ENCODE measurements at regions not wholly inside any gene's neighbourhood (a gene's known extent, or its start where the extent isn't known, plus 50 kb on each side); places are given as distances from the start of the nearest gene placed in this dataset.

GRCh38 chr17:79281803-79282202 lies 207.2 kb downstream of the ENGASE start:
- H3K36me3 ChIP-seq (ENCODE audit: control insufficient read depth in 2 of 2, insufficient read depth in 2 of 2, low read length in 2 of 2): no peaks in the 10 kb centered on the region
- H3K27ac ChIP-seq (ENCODE audit: low read depth in 2 of 2, low read length in 2 of 2): no peak overlapping the region
- H3K27me3 ChIP-seq (ENCODE audit: control insufficient read depth in 2 of 2, insufficient read depth in 2 of 2, low read length in 2 of 2): no peaks in the 10 kb centered on the region
- H3K4me1 ChIP-seq (ENCODE audit: control insufficient read depth in 2 of 2, insufficient read depth in 2 of 2, low read length in 2 of 2): no peaks in the 10 kb centered on the region
- no peak overlapping the region for H3K4me3 ChIP-seq (ENCODE audit: low read length in 2 of 2)
- H3K9me3 ChIP-seq (ENCODE audit: control insufficient read depth in 2 of 2, low read length in 2 of 2): no peaks in the 10 kb centered on the region
- no peak overlapping the region for H3K9ac ChIP-seq (ENCODE audit: low read depth in 1 of 2, low read length in 2 of 2)

DNA sequence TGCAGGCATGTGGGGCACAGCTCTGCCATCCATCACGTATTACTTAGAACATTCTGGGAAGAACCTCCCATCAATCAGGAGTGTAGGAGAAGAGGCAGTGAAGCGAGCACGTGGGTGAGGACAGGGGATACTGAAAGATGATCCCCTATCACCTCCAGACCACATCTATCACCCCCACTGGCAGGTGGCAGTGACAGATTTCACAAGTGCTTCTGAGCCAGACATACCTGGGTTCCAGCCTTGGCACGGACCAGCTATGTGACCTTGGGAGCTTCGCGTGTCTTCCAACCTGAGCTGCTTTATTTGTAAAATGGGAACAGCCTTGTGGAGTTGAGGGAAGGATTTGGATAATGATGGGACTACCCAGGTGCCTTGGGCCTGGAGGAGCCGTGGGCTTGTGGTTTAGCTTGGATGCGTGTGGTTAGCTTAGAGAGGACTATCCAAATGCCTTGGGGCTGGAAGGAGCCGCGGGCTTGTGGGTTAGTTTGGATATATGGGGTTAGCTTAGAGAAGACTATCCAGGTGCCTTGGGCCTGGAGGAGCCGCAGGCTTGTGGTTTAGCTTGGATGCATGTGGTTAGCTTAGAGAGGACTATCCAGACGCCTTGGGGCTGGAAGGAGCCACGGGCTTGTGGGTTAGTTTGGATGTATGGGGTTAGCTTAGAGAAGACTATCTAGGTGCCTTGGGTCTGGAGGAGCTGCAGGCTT lies 206.4 kb downstream of the ENGASE start:
- Histone ChIP-seq H3K4me1 (ENCODE audit: control insufficient read depth in 2 of 2, insufficient read depth in 2 of 2, low read length in 2 of 2) (no peaks in the 10 kb centered on the region), H3K9ac (ENCODE audit: low read depth in 1 of 2, low read length in 2 of 2) (no peak overlapping the region), H3K27me3 (ENCODE audit: control insufficient read depth in 2 of 2, insufficient read depth in 2 of 2, low read length in 2 of 2) (no peaks in the 10 kb centered on the region), H3K4me3 (ENCODE audit: low read length in 2 of 2) (no peak overlapping the region), H3K27ac (ENCODE audit: low read depth in 2 of 2, low read length in 2 of 2) (no peak overlapping the region), H3K9me3 (ENCODE audit: control insufficient read depth in 2 of 2, low read length in 2 of 2) (no peaks in the 10 kb centered on the region), H3K36me3 (ENCODE audit: control insufficient read depth in 2 of 2, insufficient read depth in 2 of 2, low read length in 2 of 2) (no peaks in the 10 kb centered on the region)

DNA sequence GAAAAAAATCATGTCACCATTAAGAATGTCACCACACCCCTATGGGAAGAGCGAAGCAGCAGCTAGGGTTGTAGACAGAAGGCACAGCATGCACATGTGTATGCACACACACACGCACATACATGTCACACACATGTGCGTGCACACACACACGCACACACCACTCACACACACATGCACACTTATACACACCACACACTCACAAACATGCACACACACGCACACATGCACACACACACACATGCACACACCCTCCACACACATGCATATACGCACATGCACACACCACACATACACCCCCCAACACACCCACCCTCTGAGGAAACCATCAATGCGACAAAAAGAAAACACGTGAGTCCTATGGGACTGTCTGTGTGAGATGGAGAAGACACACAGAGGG lies 205.4 kb downstream of the ENGASE start:
- Histone ChIP-seq H3K27me3 (ENCODE audit: control insufficient read depth in 2 of 2, insufficient read depth in 2 of 2, low read length in 2 of 2) (no peaks in the 10 kb centered on the region), H3K4me3 (ENCODE audit: low read length in 2 of 2) (no peak overlapping the region), H3K9ac (ENCODE audit: low read depth in 1 of 2, low read length in 2 of 2) (no peak overlapping the region), H3K27ac (ENCODE audit: low read depth in 2 of 2, low read length in 2 of 2) (no peak overlapping the region), H3K4me1 (ENCODE audit: control insufficient read depth in 2 of 2, insufficient read depth in 2 of 2, low read length in 2 of 2) (no peaks in the 10 kb centered on the region), H3K9me3 (ENCODE audit: control insufficient read depth in 2 of 2, low read length in 2 of 2) (no peaks in the 10 kb centered on the region), H3K36me3 (ENCODE audit: control insufficient read depth in 2 of 2, insufficient read depth in 2 of 2, low read length in 2 of 2) (no peaks in the 10 kb centered on the region)

GRCh38 chr17:79279320-79279719 lies 204.7 kb downstream of the ENGASE start:
- Histone ChIP-seq H3K27me3 (ENCODE audit: control insufficient read depth in 2 of 2, insufficient read depth in 2 of 2, low read length in 2 of 2) (no peaks in the 10 kb centered on the region), H3K36me3 (ENCODE audit: control insufficient read depth in 2 of 2, insufficient read depth in 2 of 2, low read length in 2 of 2) (no peaks in the 10 kb centered on the region)

DNA sequence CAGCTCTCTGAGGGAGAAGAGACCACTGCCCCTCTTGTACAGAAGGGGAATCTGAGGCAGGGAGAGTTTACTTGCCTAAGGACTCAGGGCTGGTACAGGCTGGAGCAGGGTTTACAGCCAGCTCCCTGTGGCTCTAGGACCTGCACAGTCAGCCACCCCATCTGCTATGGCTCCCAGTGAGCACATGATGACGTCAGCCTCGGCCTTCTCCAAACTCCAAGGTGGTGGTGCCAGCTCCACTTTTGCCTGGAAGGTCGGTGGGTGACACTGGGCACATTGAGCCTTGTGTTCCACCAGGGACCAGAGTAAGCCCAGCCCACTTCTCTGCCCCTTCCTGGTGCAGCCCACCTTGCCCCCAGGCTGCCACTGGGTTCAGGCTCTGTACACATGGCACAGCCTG lies 202.2 kb downstream of the ENGASE start:
- Histone ChIP-seq H3K36me3 (ENCODE audit: control insufficient read depth in 2 of 2, insufficient read depth in 2 of 2, low read length in 2 of 2) (no peaks in the 10 kb centered on the region), H3K9me3 (ENCODE audit: control insufficient read depth in 2 of 2, low read length in 2 of 2) (no peaks in the 10 kb centered on the region), H3K27me3 (ENCODE audit: control insufficient read depth in 2 of 2, insufficient read depth in 2 of 2, low read length in 2 of 2) (no peaks in the 10 kb centered on the region), H3K4me3 (ENCODE audit: low read length in 2 of 2) (no peak overlapping the region), H3K9ac (ENCODE audit: low read depth in 1 of 2, low read length in 2 of 2) (no peak overlapping the region), H3K4me1 (ENCODE audit: control insufficient read depth in 2 of 2, insufficient read depth in 2 of 2, low read length in 2 of 2) (no peaks in the 10 kb centered on the region), H3K27ac (ENCODE audit: low read depth in 2 of 2, low read length in 2 of 2) (no peak overlapping the region)

More at GRCh38 chr17:79279320-79279719, 204.7 kb downstream of the ENGASE start:
- Histone ChIP-seq H3K27ac (ENCODE audit: low read depth in 2 of 2, low read length in 2 of 2) (no peak overlapping the region), H3K4me1 (ENCODE audit: control insufficient read depth in 2 of 2, insufficient read depth in 2 of 2, low read length in 2 of 2) (no peaks in the 10 kb centered on the region), H3K9me3 (ENCODE audit: control insufficient read depth in 2 of 2, low read length in 2 of 2) (no peaks in the 10 kb centered on the region), H3K4me3 (ENCODE audit: low read length in 2 of 2) (no peak overlapping the region), H3K9ac (ENCODE audit: low read depth in 1 of 2, low read length in 2 of 2) (no peak overlapping the region)

- H3K9me3 ChIP-seq (ENCODE audit: control insufficient read depth in 2 of 2, low read length in 2 of 2): no peaks in the 10 kb centered on the region
- H3K9ac ChIP-seq (ENCODE audit: low read depth in 1 of 2, low read length in 2 of 2): no peak overlapping the region
- H3K4me1 ChIP-seq (ENCODE audit: control insufficient read depth in 2 of 2, insufficient read depth in 2 of 2, low read length in 2 of 2): no peaks in the 10 kb centered on the region
- peaks cover 0 to 6% of the 10 kb centered on the region in 2 donors for H3K27me3 ChIP-seq (ENCODE audit: control insufficient read depth in 2 of 2, insufficient read depth in 2 of 2, low read length in 2 of 2)
- H3K36me3 ChIP-seq (ENCODE audit: control insufficient read depth in 2 of 2, insufficient read depth in 2 of 2, low read length in 2 of 2): no peaks in the 10 kb centered on the region
- H3K4me3 ChIP-seq (ENCODE audit: low read length in 2 of 2): no peak overlapping the region
- H3K27ac ChIP-seq (ENCODE audit: low read depth in 2 of 2, low read length in 2 of 2): no peak overlapping the region
These were observed 199.0 kb downstream of the ENGASE start for GRCh38 chr17:79273660-79274059.

- Histone ChIP-seq H3K9ac (ENCODE audit: low read depth in 1 of 2, low read length in 2 of 2) (no peak overlapping the region), H3K4me3 (ENCODE audit: low read length in 2 of 2) (no peak overlapping the region), H3K36me3 (ENCODE audit: control insufficient read depth in 2 of 2, insufficient read depth in 2 of 2, low read length in 2 of 2) (no peaks in the 10 kb centered on the region), H3K27ac (ENCODE audit: low read depth in 2 of 2, low read length in 2 of 2) (no peak overlapping the region), H3K27me3 (ENCODE audit: control insufficient read depth in 2 of 2, insufficient read depth in 2 of 2, low read length in 2 of 2) (peaks cover 0 to 9% of the 10 kb centered on the region in 2 donors), H3K4me1 (ENCODE audit: control insufficient read depth in 2 of 2, insufficient read depth in 2 of 2, low read length in 2 of 2) (no peaks in the 10 kb centered on the region), H3K9me3 (ENCODE audit: control insufficient read depth in 2 of 2, low read length in 2 of 2) (no peaks in the 10 kb centered on the region)
These were observed 198.1 kb downstream of the ENGASE start for GRCh38 chr17:79272666-79273219.

- Histone ChIP-seq H3K27me3 (ENCODE audit: control insufficient read depth in 2 of 2, insufficient read depth in 2 of 2, low read length in 2 of 2) (peaks cover 0 to 9% of the 10 kb centered on the region in 2 donors), H3K36me3 (ENCODE audit: control insufficient read depth in 2 of 2, insufficient read depth in 2 of 2, low read length in 2 of 2) (no peaks in the 10 kb centered on the region)
These were observed 197.6 kb downstream of the ENGASE start for GRCh38 chr17:79272220-79272619.

GRCh38 chr17:79269620-79270019 lies 195.0 kb downstream of the ENGASE start:
- H3K9me3 ChIP-seq (ENCODE audit: control insufficient read depth in 2 of 2, low read length in 2 of 2): no peaks in the 10 kb centered on the region
- H3K4me3 ChIP-seq (ENCODE audit: low read length in 2 of 2): no peak overlapping the region
- H3K9ac ChIP-seq (ENCODE audit: low read depth in 1 of 2, low read length in 2 of 2): no peak overlapping the region
- no peak overlapping the region for H3K27ac ChIP-seq (ENCODE audit: low read depth in 2 of 2, low read length in 2 of 2)
- no peaks in the 10 kb centered on the region for H3K4me1 ChIP-seq (ENCODE audit: control insufficient read depth in 2 of 2, insufficient read depth in 2 of 2, low read length in 2 of 2)
- H3K36me3 ChIP-seq (ENCODE audit: control insufficient read depth in 2 of 2, insufficient read depth in 2 of 2, low read length in 2 of 2): no peaks in the 10 kb centered on the region
- peaks cover 0 to 9% of the 10 kb centered on the region in 2 donors for H3K27me3 ChIP-seq (ENCODE audit: control insufficient read depth in 2 of 2, insufficient read depth in 2 of 2, low read length in 2 of 2)

More at GRCh38 chr17:79272220-79272619, 197.6 kb downstream of the ENGASE start:
- Histone ChIP-seq H3K4me1 (ENCODE audit: control insufficient read depth in 2 of 2, insufficient read depth in 2 of 2, low read length in 2 of 2) (no peaks in the 10 kb centered on the region), H3K9me3 (ENCODE audit: control insufficient read depth in 2 of 2, low read length in 2 of 2) (no peaks in the 10 kb centered on the region), H3K4me3 (ENCODE audit: low read length in 2 of 2) (no peak overlapping the region), H3K27ac (ENCODE audit: low read depth in 2 of 2, low read length in 2 of 2) (no peak overlapping the region), H3K9ac (ENCODE audit: low read depth in 1 of 2, low read length in 2 of 2) (no peak overlapping the region)

DNA sequence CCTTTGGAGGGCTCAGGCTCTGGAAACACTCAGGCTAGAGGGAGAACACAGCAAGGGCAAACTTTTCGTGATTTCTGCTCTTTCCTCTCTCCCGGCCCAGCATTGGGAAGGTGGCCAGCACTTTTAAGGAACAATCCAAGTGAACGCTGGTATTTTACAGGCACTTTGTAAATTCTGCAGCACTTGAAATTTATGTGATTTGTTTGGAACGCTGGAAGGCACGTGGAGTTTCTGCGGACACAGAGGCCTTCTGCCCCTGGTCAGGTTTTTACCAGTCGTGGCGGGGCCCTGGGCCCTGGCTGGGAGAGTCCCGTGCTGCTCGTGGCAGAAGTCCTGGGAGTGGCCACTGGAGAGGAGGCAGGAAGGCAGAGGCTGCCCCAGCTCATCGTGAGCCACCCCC lies 188.6 kb downstream of the ENGASE start:
- Histone ChIP-seq H3K36me3 (ENCODE audit: control insufficient read depth in 2 of 2, insufficient read depth in 2 of 2, low read length in 2 of 2) (no peaks in the 10 kb centered on the region), H3K4me1 (ENCODE audit: control insufficient read depth in 2 of 2, insufficient read depth in 2 of 2, low read length in 2 of 2) (no peaks in the 10 kb centered on the region), H3K9me3 (ENCODE audit: control insufficient read depth in 2 of 2, low read length in 2 of 2) (no peaks in the 10 kb centered on the region), H3K9ac (ENCODE audit: low read depth in 1 of 2, low read length in 2 of 2) (no peak overlapping the region), H3K27ac (ENCODE audit: low read depth in 2 of 2, low read length in 2 of 2) (no peak overlapping the region), H3K27me3 (ENCODE audit: control insufficient read depth in 2 of 2, insufficient read depth in 2 of 2, low read length in 2 of 2) (peaks cover 0 to 4% of the 10 kb centered on the region in 2 donors), H3K4me3 (ENCODE audit: low read length in 2 of 2) (no peak overlapping the region)
